ENCODE measurements at regions not wholly inside any gene's neighbourhood (a gene's known extent, or its start where the extent isn't known, plus 50 kb on each side); places are given as distances from the start of the nearest gene placed in this dataset.

GRCh38 chr1:175894581-175894980 is 151.2 kb upstream of the TNR start:
- no peak for ATAC-seq
- intact Hi-C loops (cut with DNase I, micrococcal nuclease) = no loop called here
- no peak for DNase-seq

- DNase-seq = no peak
- intact Hi-C loops (cut with DNase I, micrococcal nuclease) = no loop called here
- ATAC-seq = no peak
These were observed 149.8 kb upstream of the TNR start for GRCh38 chr1:175893192-175893591.

- DNase-seq (no peak), ATAC-seq (no peak)
- intact Hi-C loops (cut with DNase I, micrococcal nuclease) = no loop called here
These were observed 149.3 kb upstream of the TNR start for GRCh38 chr1:175892686-175893085.

- DNase-seq = no peak
- ATAC-seq = no peak
- intact Hi-C loops (cut with DNase I, micrococcal nuclease) = no loop called here
These were observed 148.5 kb upstream of the TNR start for GRCh38 chr1:175891783-175892309.

- no peak for DNase-seq
- no peak for ATAC-seq
- intact Hi-C loops (cut with DNase I, micrococcal nuclease) = no loop called here
These were observed 147.6 kb upstream of the TNR start for GRCh38 chr1:175890958-175891357.

- no peak for ATAC-seq
- intact Hi-C loops (cut with DNase I, micrococcal nuclease) = no loop called here
- DNase-seq = no peak
These were observed 146.5 kb upstream of the TNR start for GRCh38 chr1:175889848-175890247.

- intact Hi-C loops (cut with DNase I, micrococcal nuclease) = no loop called here
- DNase-seq = no peak
- ATAC-seq = peak; percentile 68
These were observed 145.6 kb upstream of the TNR start for GRCh38 chr1:175888996-175889395.

GRCh38 chr1:175887981-175888428 is 144.6 kb upstream of the TNR start:
- intact Hi-C loops (cut with DNase I, micrococcal nuclease) = no loop called here
- DNase-seq (peak; percentile 34 to 66), ATAC-seq (peak; percentile 96)

- ATAC-seq = peak; percentile 8
- intact Hi-C loops (cut with DNase I, micrococcal nuclease) = no loop called here
- no peak for DNase-seq
These were observed 144.1 kb upstream of the TNR start for GRCh38 chr1:175887521-175887920.

- DNase-seq (no peak), ATAC-seq (no peak)
- intact Hi-C loops (cut with DNase I, micrococcal nuclease) = no loop called here
These were observed 141.9 kb upstream of the TNR start for GRCh38 chr1:175885326-175885725.

GRCh38 chr1:175884369-175884768 is 141.0 kb upstream of the TNR start:
- ATAC-seq (no peak), DNase-seq (no peak)
- intact Hi-C loops (cut with DNase I, micrococcal nuclease) = no loop called here

- ATAC-seq (no peak), DNase-seq (no peak)
- intact Hi-C loops (cut with DNase I, micrococcal nuclease) = no loop called here
These were observed 138.8 kb upstream of the TNR start for GRCh38 chr1:175882192-175882591.

- ATAC-seq (peak; percentile 48), DNase-seq (no peak)
- intact Hi-C loops (cut with DNase I, micrococcal nuclease) = no loop called here
These were observed 138.0 kb upstream of the TNR start for GRCh38 chr1:175881246-175881976.

GRCh38 chr1:175878775-175879174 is 135.4 kb upstream of the TNR start:
- ATAC-seq (no peak), DNase-seq (no peak)
- intact Hi-C loops (cut with DNase I, micrococcal nuclease) = no loop called here

- ATAC-seq (no peak), DNase-seq (no peak)
- intact Hi-C loops (cut with DNase I, micrococcal nuclease) = no loop called here
These were observed 134.7 kb upstream of the TNR start for GRCh38 chr1:175877939-175878737.

GRCh38 chr1:175875556-175875955 is 132.2 kb upstream of the TNR start:
- no peak for DNase-seq
- no peak for ATAC-seq
- intact Hi-C loops (cut with DNase I, micrococcal nuclease) = no loop called here

- no peak for DNase-seq
- intact Hi-C loops (cut with DNase I, micrococcal nuclease) = no loop called here
- no peak for ATAC-seq
These were observed 130.7 kb upstream of the TNR start for GRCh38 chr1:175874081-175874480.

GRCh38 chr1:175873290-175873935 is 130.0 kb upstream of the TNR start:
- intact Hi-C loops (cut with DNase I, micrococcal nuclease) = no loop called here
- ATAC-seq = no peak
- no peak for DNase-seq

GRCh38 chr1:175872588-175872987 is 129.2 kb upstream of the TNR start:
- ATAC-seq = no peak
- DNase-seq = no peak

GRCh38 chr1:175871647-175872046 is 128.3 kb upstream of the TNR start:
- DNase-seq = no peak
- intact Hi-C loops (cut with DNase I, micrococcal nuclease) = no loop called here
- ATAC-seq = no peak

More at GRCh38 chr1:175872588-175872987, 129.2 kb upstream of the TNR start:
- intact Hi-C loops (cut with DNase I, micrococcal nuclease) = no loop called here
